ENCODE measurements at regions not wholly inside any gene's neighbourhood (a gene's known extent, or its start where the extent isn't known, plus 50 kb on each side); places are given as distances from the start of the nearest gene placed in this dataset.

GRCh38 chr6:27551607-27552006, 78.7 kb upstream of the ZNF184 start (continued):
- TF ChIP-seq, protein P1, sequence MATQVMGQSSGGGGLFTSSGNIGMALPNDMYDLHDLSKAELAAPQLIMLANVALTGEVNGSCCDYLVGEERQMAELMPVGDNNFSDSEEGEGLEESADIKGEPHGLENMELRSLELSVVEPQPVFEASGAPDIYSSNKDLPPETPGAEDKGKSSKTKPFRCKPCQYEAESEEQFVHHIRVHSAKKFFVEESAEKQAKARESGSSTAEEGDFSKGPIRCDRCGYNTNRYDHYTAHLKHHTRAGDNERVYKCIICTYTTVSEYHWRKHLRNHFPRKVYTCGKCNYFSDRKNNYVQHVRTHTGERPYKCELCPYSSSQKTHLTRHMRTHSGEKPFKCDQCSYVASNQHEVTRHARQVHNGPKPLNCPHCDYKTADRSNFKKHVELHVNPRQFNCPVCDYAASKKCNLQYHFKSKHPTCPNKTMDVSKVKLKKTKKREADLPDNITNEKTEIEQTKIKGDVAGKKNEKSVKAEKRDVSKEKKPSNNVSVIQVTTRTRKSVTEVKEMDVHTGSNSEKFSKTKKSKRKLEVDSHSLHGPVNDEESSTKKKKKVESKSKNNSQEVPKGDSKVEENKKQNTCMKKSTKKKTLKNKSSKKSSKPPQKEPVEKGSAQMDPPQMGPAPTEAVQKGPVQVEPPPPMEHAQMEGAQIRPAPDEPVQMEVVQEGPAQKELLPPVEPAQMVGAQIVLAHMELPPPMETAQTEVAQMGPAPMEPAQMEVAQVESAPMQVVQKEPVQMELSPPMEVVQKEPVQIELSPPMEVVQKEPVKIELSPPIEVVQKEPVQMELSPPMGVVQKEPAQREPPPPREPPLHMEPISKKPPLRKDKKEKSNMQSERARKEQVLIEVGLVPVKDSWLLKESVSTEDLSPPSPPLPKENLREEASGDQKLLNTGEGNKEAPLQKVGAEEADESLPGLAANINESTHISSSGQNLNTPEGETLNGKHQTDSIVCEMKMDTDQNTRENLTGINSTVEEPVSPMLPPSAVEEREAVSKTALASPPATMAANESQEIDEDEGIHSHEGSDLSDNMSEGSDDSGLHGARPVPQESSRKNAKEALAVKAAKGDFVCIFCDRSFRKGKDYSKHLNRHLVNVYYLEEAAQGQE (IDR thresholded peaks at IDR 0.05; ENCODE audit: unreplicated experiment), result no peak

GRCh38 chr6:27550692-27551091, 77.8 kb upstream of the ZNF184 start:
- H3K4me3 ChIP-seq, result no peak overlapping the region
- no peaks in the 10 kb centered on the region for H3K9me2 ChIP-seq (ENCODE audit: insufficient read depth)
- Mint-ChIP-seq H3K36me3 (ENCODE audit: low read depth) (peaks cover 3% of the 10 kb centered on the region; the same call in 2 of the 3 replicates), H3K27me3 (ENCODE audit: insufficient read depth, low read depth, poor library complexity) (peaks cover 22% of the 10 kb centered on the region), H3K27ac (no peak overlapping the region), H3K4me1 (peaks cover 14% of the 10 kb centered on the region), H3K4me3 (no peak overlapping the region; the same call in 2 of the 3 replicates), H3K9me3 (peaks cover 3% of the 10 kb centered on the region; the same call in 2 of the 3 replicates)
- no peaks in the 10 kb centered on the region for H3K4me1 ChIP-seq (ENCODE audit: insufficient read depth)
- ATAC-seq, result no peak
- peaks cover 4% of the 10 kb centered on the region; the same call in 1 of the 2 replicates for H3K27me3 ChIP-seq (ENCODE audit: insufficient read depth)
- no peaks in the 10 kb centered on the region for H4K20me1 ChIP-seq (replicated peaks; ENCODE audit: insufficient read depth)
- 0 out of 2 replicates have a peak, but pooled peaks cover 4% of the 10 kb centered on the region for H3F3A ChIP-seq (replicated peaks; ENCODE audit: low read depth)
- H3K4me2 ChIP-seq, result no peak overlapping the region
- H2AFZ ChIP-seq, result no peak overlapping the region
- no peaks in the 10 kb centered on the region for H3K79me2 ChIP-seq (replicated peaks; ENCODE audit: insufficient read depth)
- no peak overlapping the region for H3K27ac ChIP-seq (ENCODE audit: low read depth)
- DNase-seq (ENCODE audit: low spot score), result no peak
- no peaks in the 10 kb centered on the region for H3K36me3 ChIP-seq (ENCODE audit: insufficient read depth)
- no peak for TF ChIP-seq JUNB (IDR thresholded peaks at IDR 0.05; ENCODE audit: unreplicated experiment)
- TF ChIP-seq ZNF331 (CRISPR knock-in tag; IDR thresholded peaks at IDR 0.05; ENCODE audit: low read depth), result no peak
- TF ChIP-seq CREB1 (CRISPR knock-in tag; IDR thresholded peaks at IDR 0.05; ENCODE audit: low read depth), result no peak
- no peak for TF ChIP-seq NANOG (IDR thresholded peaks at IDR 0.05; ENCODE audit: borderline replicate concordance)
- no peak for TF ChIP-seq STAT1 (IDR thresholded peaks at IDR 0.05; ENCODE audit: unreplicated experiment)
- TF ChIP-seq, protein P1 (IDR thresholded peaks at IDR 0.05; ENCODE audit: unreplicated experiment), result no peak
- TF ChIP-seq CTCF (conservative IDR thresholded peaks at IDR 0.05; ENCODE audit: low read depth in 2 of 2), result no peak
- no peak for TF ChIP-seq EZH2 (IDR thresholded peaks at IDR 0.05; ENCODE audit: low read depth, unreplicated experiment)
- no peak for TF ChIP-seq POLR2AphosphoS5 (IDR thresholded peaks at IDR 0.05; ENCODE audit: low read depth)
- no peak for TF ChIP-seq ZNF462 (CRISPR knock-in tag; IDR thresholded peaks at IDR 0.05)
